ENCODE measurements at regions not wholly inside any gene's neighbourhood (a gene's known extent, or its start where the extent isn't known, plus 50 kb on each side); places are given as distances from the start of the nearest gene placed in this dataset.

GRCh38 chr5:33153372-33153771, 287.4 kb upstream of the TARS1 start (continued):
- TF ChIP-seq NFRKB (IDR thresholded peaks at IDR 0.05; ENCODE audit: low read depth) (no peak), POLR2AphosphoS5 (IDR thresholded peaks at IDR 0.05; ENCODE audit: control insufficient read depth, insufficient read depth, low read depth, low read length) (no peak), HNRNPK (IDR thresholded peaks at IDR 0.05; ENCODE audit: low read depth, low read length, poor library complexity, severe bottlenecking) (no peak), ZNF586 (CRISPR knock-in tag; conservative IDR thresholded peaks at IDR 0.05) (no peak), ZBTB43 (CRISPR knock-in tag; IDR thresholded peaks at IDR 0.05) (no peak), PHF20 (IDR thresholded peaks at IDR 0.05; ENCODE audit: partially characterized antibody) (no peak), ZKSCAN1 (IDR thresholded peaks at IDR 0.05; ENCODE audit: low read depth, low read length) (no peak), MCM7 (IDR thresholded peaks at IDR 0.05) (no peak), ZNF780A (CRISPR knock-in tag; IDR thresholded peaks at IDR 0.05) (no peak)

DNA sequence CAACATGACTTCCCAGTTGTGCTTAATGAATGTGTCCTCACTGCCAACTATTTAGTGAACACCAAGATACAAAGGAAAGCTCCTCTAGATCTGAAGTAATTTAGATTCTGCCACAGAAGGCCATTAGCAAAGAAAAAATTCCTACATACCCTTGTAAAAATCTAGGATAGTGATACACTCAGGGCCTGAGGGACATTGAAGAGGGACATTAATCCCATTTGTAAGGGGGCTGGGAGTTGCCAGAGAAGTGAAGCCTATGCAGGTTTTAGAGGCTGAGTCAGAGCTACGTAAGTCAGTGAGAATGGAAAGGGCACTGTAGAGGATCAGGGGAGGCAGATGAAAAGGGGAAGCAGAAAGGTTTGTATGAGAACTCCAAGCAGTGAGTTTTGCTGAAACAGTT, 286.9 kb upstream of the TARS1 start:
- intact Hi-C loops (cut with micrococcal nuclease): no loop called here
- no peaks in the 10 kb centered on the region for H3K9me3 ChIP-seq (replicated peaks; ENCODE audit: control insufficient read depth, insufficient read depth, low read depth, low read length)
- BruUV-seq (replicated peaks): no TSS peak
- FAIRE-seq: no peak
- H3K9ac ChIP-seq (ENCODE audit: insufficient read depth in 1 of 2, low read depth in 2 of 2, low read length in 2 of 2): no peak overlapping the region
- POLR2A ChIA-PET: no interaction called here
- H3K79me2 ChIP-seq (ENCODE audit: control insufficient read depth, insufficient read depth, low read length): no peaks in the 10 kb centered on the region
- H3K4me2 ChIP-seq (ENCODE audit: insufficient read depth, low read length): no peak overlapping the region
- H3K4me3 ChIP-seq: no peak overlapping the region
- no peaks in the 10 kb centered on the region for H3K9me1 ChIP-seq (ENCODE audit: control insufficient read depth, insufficient read depth, low read length)
- CTCF ChIA-PET (ENCODE audit: low intra/inter-chr PET ratio): no interaction called here
- TF ChIP-seq NR2C2 (CRISPR knock-in tag; IDR thresholded peaks at IDR 0.05) (no peak), NR2C2 (tag; IDR thresholded peaks at IDR 0.05) (no peak), RBM34 (IDR thresholded peaks at IDR 0.05; ENCODE audit: borderline replicate concordance, insufficient read depth, low read length) (no peak), CXXC5 (CRISPR knock-in tag; IDR thresholded peaks at IDR 0.05) (no peak), SP1 (CRISPR knock-in tag; IDR thresholded peaks at IDR 0.05) (no peak), BACH1 (tag; IDR thresholded peaks at IDR 0.05) (no peak), MCM7 (IDR thresholded peaks at IDR 0.05) (no peak), RNF219 (CRISPR knock-in tag; IDR thresholded peaks at IDR 0.05) (no peak)
- H3K36me3 ChIP-seq (ENCODE audit: control insufficient read depth, insufficient read depth, low read length): no peaks in the 10 kb centered on the region
- no peaks in the 10 kb centered on the region for H3K27me3 ChIP-seq (ENCODE audit: control insufficient read depth in 2 of 2, insufficient read depth in 2 of 2, low read length in 2 of 2)
- H2AFZ ChIP-seq (ENCODE audit: low read depth, low read length): no peak overlapping the region
- no peak for ATAC-seq
- WGBS (ENCODE audit: insufficient coverage, low coverage, missing lambda C conversion rate): 0% methylated on average over 1 of the region's 1 CpG
- no peak overlapping the region for H3K27ac ChIP-seq (ENCODE audit: extremely low read depth, low read depth, low read length)
- no peak for DNase-seq (ENCODE audit: extremely low read depth in 1 of 4, low spot score in 3 of 4)
- H3K4me1 ChIP-seq (replicated peaks in 1 of 2; ENCODE audit: control insufficient read depth in 2 of 2, insufficient read depth in 2 of 2, low read length in 2 of 2): no peaks in the 10 kb centered on the region
- H4K20me1 ChIP-seq (replicated peaks; ENCODE audit: control insufficient read depth, insufficient read depth, low read length): no peaks in the 10 kb centered on the region
- in situ Hi-C loops (cut with MboI): no loop called here
